Loucy (cell line): ENCODE measurements at regions not wholly inside any gene's neighbourhood (a gene's known extent, or its start where the extent isn't known, plus 50 kb on each side); places are given as distances from the start of the nearest gene placed in this dataset.

ENCODE experiments used
- H2AFZ ChIP-seq: fragments of 200-600 bp; sonication (generic); 2 replicates; pipeline ENCODE4 v1.6.0; 2016; ENCODE audit warnings: antibody characterized with exemption, mild to moderate bottlenecking, low read length, moderate library complexity
- H3F3A ChIP-seq: fragments of 200-600 bp; 2 replicates; pipeline ENCODE4 v1.6.0; 2016; ENCODE audit warnings: antibody characterized with exemption, low read depth, mild to moderate bottlenecking
- H3K27me3 ChIP-seq: fragments of 200-600 bp; sonication (generic); 2 replicates; pipeline ENCODE4 v1.6.1; 2014; ENCODE audit warnings: low read length, mild to moderate bottlenecking; ENCODE audit not compliant: insufficient read depth, poor library complexity, severe bottlenecking
- H3K36me3 ChIP-seq: fragments of 200-600 bp; sonication (generic); 2 replicates; pipeline ENCODE4 v1.6.1; 2016; ENCODE audit warnings: low read length; ENCODE audit not compliant: insufficient read depth
- H3K4me1 ChIP-seq: fragments of 200-600 bp; sonication (generic); 2 replicates; pipeline ENCODE4 v1.5.1; 2014; ENCODE audit warnings: low read length, mild to moderate bottlenecking; ENCODE audit not compliant: insufficient read depth, poor library complexity, severe bottlenecking
- H3K4me2 ChIP-seq: fragments of 200-600 bp; sonication (generic); 2 replicates; pipeline ENCODE4 v1.6.0; 2014; ENCODE audit warnings: antibody characterized with exemption, low read length, low read depth, mild to moderate bottlenecking; ENCODE audit not compliant: poor library complexity, severe bottlenecking
- H3K4me3 ChIP-seq: fragments of 200-600 bp; sonication (generic); 2 replicates; pipeline ENCODE4 v1.5.1; 2014; ENCODE audit warnings: low read length, mild to moderate bottlenecking, mixed read lengths; ENCODE audit not compliant: poor library complexity, severe bottlenecking
- H3K79me2 ChIP-seq: fragments of 200-600 bp; sonication (generic); 2 replicates; pipeline ENCODE4 v1.6.1; 2014; ENCODE audit warnings: low read length; ENCODE audit not compliant: insufficient read depth
- H3K9ac ChIP-seq: fragments of 200-600 bp; sonication (generic); 2 replicates; pipeline ENCODE4 v1.6.0; 2014; ENCODE audit warnings: mild to moderate bottlenecking, low read depth, low read length, moderate library complexity; ENCODE audit not compliant: poor library complexity, severe bottlenecking
- H3K9me2 ChIP-seq: fragments of 200-600 bp; sonication (generic); replicated peaks from 2 replicates; pipeline ENCODE4 v1.6.1; 2016; ENCODE audit warnings: low read depth, low read length, mixed read lengths
- H3K9me3 ChIP-seq: fragments of 200-600 bp; sonication (generic); 2 replicates; pipeline ENCODE4 v1.6.1; 2014; ENCODE audit warnings: mild to moderate bottlenecking, antibody characterized with exemption, low read length, low read depth; ENCODE audit not compliant: insufficient read depth
- H4K20me1 ChIP-seq: fragments of 200-600 bp; sonication (generic); 2 replicates; pipeline ENCODE4 v1.6.0; 2014; ENCODE audit warnings: antibody characterized with exemption, low read length, mild to moderate bottlenecking; ENCODE audit not compliant: insufficient read depth, poor library complexity, severe bottlenecking
- CTCF ChIP-seq: fragments of 200-600 bp; sonication (generic); conservative IDR thresholded peaks from 2 replicates; pipeline ENCODE4 v1.5.1; 2014; ENCODE audit warnings: mild to moderate bottlenecking, antibody characterized with exemption, low read length
- EZH2phosphoT487 ChIP-seq: fragments of 200-600 bp; IDR thresholded peaks from 2 replicates; pipeline ENCODE4 v1.6.1; 2018; ENCODE audit warnings: antibody characterized with exemption, mild to moderate bottlenecking, moderate library complexity, borderline replicate concordance

GRCh38 chr16:18047761-18048160, 288.8 kb downstream of the NPIPA8 start:
- no peaks in the 10 kb centered on the region for H3F3A ChIP-seq
- H3K9me2 ChIP-seq, result no peaks in the 10 kb centered on the region
- H3K9me3 ChIP-seq, result no peaks in the 10 kb centered on the region; the same call in 1 of the 2 replicates
- H3K4me2 ChIP-seq, result no peak overlapping the region
- H3K36me3 ChIP-seq, result no peaks in the 10 kb centered on the region
- H4K20me1 ChIP-seq, result no peaks in the 10 kb centered on the region
- H3K9ac ChIP-seq, result no peak overlapping the region
- no peak overlapping the region for H3K4me3 ChIP-seq
- H3K4me1 ChIP-seq, result no peaks in the 10 kb centered on the region
- H3K79me2 ChIP-seq, result no peaks in the 10 kb centered on the region
- no peaks in the 10 kb centered on the region for H3K27me3 ChIP-seq
- H2AFZ ChIP-seq, result no peak overlapping the region
- TF ChIP-seq EZH2phosphoT487, result no peak
- no peak for TF ChIP-seq CTCF

GRCh38 chr16:18045356-18045755, 291.2 kb downstream of the NPIPA8 start:
- no peaks in the 10 kb centered on the region for H4K20me1 ChIP-seq
- H3K4me1 ChIP-seq, result no peaks in the 10 kb centered on the region
- H3K4me2 ChIP-seq, result no peak overlapping the region
- no peaks in the 10 kb centered on the region for H3K9me2 ChIP-seq
- no peak overlapping the region for H3K4me3 ChIP-seq
- no peaks in the 10 kb centered on the region for H3F3A ChIP-seq
- no peaks in the 10 kb centered on the region for H3K27me3 ChIP-seq
- no peaks in the 10 kb centered on the region for H3K36me3 ChIP-seq
- H3K9me3 ChIP-seq, result no peaks in the 10 kb centered on the region; the same call in 1 of the 2 replicates
- TF ChIP-seq EZH2phosphoT487 (no peak), CTCF (no peak)
- H3K79me2 ChIP-seq, result no peaks in the 10 kb centered on the region
- no peak overlapping the region for H3K9ac ChIP-seq
- no peak overlapping the region for H2AFZ ChIP-seq

- Histone ChIP-seq H3K36me3 (no peaks in the 10 kb centered on the region), H3F3A (no peaks in the 10 kb centered on the region), H3K4me1 (no peaks in the 10 kb centered on the region), H3K9me2 (no peaks in the 10 kb centered on the region), H3K9me3 (peaks cover 3% of the 10 kb centered on the region; the same call in 1 of the 2 replicates), H3K9ac (no peak overlapping the region), H3K4me2 (no peak overlapping the region), H3K79me2 (no peaks in the 10 kb centered on the region), H2AFZ (no peak overlapping the region), H3K27me3 (no peaks in the 10 kb centered on the region), H3K4me3 (no peak overlapping the region), H4K20me1 (no peaks in the 10 kb centered on the region)
- TF ChIP-seq EZH2phosphoT487 (no peak), CTCF (no peak)
Measured at GRCh38 chr16:18041864-18042834, 294.4 kb downstream of the NPIPA8 start.
